Thymus (tissue), 11 donors: ENCODE measurements at regions not wholly inside any gene's neighbourhood (a gene's known extent, or its start where the extent isn't known, plus 50 kb on each side); places are given as distances from the start of the nearest gene placed in this dataset.

Source experiments
- DNase-seq, 9 donors: peaks; one replicate each; pipeline ENCODE4 v3.0.0-alpha.2; 2013; ENCODE audit warnings: low spot score in 9 of 9, low read depth in 6 of 9, missing footprints in 1 of 9
- H3K27ac ChIP-seq, 2 donors: one replicate each; pipeline ENCODE4 v1.5.1; 2013; ENCODE audit warnings: control low read depth in 1 of 2, low read depth in 1 of 2, low read length in 1 of 2, mild to moderate bottlenecking in 1 of 2, moderate library complexity in 1 of 2
- H3K27me3 ChIP-seq, 2 donors: one replicate each; pipeline ENCODE4 v1.5.1; 2013; ENCODE audit warnings: low read length in 1 of 2; ENCODE audit not compliant: control insufficient read depth in 2 of 2, insufficient read depth in 1 of 2
- H3K36me3 ChIP-seq, 2 donors: one replicate each; pipeline ENCODE4 v1.5.1; 2013; ENCODE audit warnings: low read length in 1 of 2, mild to moderate bottlenecking in 1 of 2, moderate library complexity in 1 of 2; ENCODE audit not compliant: control insufficient read depth in 2 of 2, insufficient read depth in 2 of 2
- H3K4me1 ChIP-seq, 2 donors: one replicate each; pipeline ENCODE4 v1.5.1; 2013; ENCODE audit warnings: low read length in 2 of 2; ENCODE audit not compliant: control insufficient read depth in 2 of 2, insufficient read depth in 2 of 2
- H3K4me3 ChIP-seq, 2 donors: one replicate each; pipeline ENCODE4 v1.5.1; 2013; ENCODE audit warnings: low read length in 2 of 2, control low read depth in 1 of 2, mild to moderate bottlenecking in 1 of 2
- H3K9me3 ChIP-seq, 2 donors: one replicate each; pipeline ENCODE4 v1.5.1; 2013; ENCODE audit warnings: low read length in 1 of 2, mild to moderate bottlenecking in 1 of 2; ENCODE audit not compliant: control insufficient read depth in 2 of 2, insufficient read depth in 1 of 2
- WGBS: extraction: QIAGEN DNeasy Blood & Tissue Kit; methylation state at CpG from one replicate; pipeline ENCODE4 v1.1.7; 2013; 5-methylcytosine and 5-hydroxymethylcytosine counted together
- donor health status: healthy.

DNA sequence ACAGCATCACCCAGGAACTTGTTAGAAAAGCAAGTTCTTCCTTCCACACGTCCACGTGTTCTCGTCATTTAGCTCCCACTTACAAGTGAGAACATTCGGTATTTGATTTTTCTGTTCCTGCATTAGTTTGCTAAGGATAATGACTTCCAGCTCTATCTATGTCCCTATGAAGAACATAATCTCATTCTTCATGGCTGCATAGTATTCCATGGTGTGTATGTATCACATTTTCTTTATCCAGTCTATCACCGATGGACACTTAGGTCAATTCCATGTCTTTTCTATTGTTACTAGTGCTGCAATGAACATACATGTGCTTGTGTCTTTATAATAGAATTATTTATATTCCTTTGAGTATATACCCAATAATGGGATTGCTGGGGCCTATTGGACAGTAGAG is 368.7 kb upstream of the RUNX1 start:
- Histone ChIP-seq H3K4me1 (no peaks in the 10 kb centered on the region), H3K36me3 (no peaks in the 10 kb centered on the region), H3K4me3 (no peak overlapping the region), H3K27me3 (no peaks in the 10 kb centered on the region), H3K27ac (no peak overlapping the region), H3K9me3 (peaks cover 0 to 15% of the 10 kb centered on the region in 2 donors)
- WGBS: 98% methylated on average over 5 of the region's 5 CpGs
- no peak for DNase-seq

DNA sequence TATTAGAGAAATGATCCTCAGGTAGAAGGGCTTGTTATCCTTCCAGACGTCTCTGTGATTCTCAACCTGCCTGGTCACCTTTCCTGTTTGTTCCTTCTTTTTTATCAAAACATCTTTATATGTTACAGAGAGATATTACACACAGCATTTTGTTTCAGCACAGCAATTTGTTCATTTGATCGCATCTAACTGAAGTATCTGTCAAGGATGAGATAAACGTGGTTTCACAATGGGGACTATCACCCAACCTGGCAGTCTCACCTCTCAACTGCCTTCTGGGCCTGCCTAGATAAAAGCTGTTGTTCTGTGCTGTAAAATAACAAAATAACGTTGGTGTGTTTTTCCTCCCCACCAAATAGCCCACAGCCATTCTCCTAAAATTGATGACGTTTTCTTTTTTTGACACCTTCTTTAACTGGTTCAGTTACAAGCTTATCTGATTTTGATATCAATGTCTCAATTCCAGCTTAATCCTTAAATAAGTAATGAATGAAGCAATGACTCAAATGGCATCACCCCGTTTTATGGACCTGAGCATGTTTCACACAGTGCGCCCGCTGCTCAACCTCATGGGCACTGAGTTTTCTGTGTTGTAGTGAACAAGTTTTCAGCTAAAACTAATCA is 367.9 kb upstream of the RUNX1 start:
- no peak overlapping the region for H3K27ac ChIP-seq
- H3K27me3 ChIP-seq: no peaks in the 10 kb centered on the region
- no peak for DNase-seq
- no peaks in the 10 kb centered on the region for H3K36me3 ChIP-seq
- peaks cover 0 to 10% of the 10 kb centered on the region in 2 donors for H3K9me3 ChIP-seq
- H3K4me1 ChIP-seq: no peaks in the 10 kb centered on the region
- H3K4me3 ChIP-seq: no peak overlapping the region
- 92% methylated on average over 8 of the region's 8 CpGs for WGBS

DNA sequence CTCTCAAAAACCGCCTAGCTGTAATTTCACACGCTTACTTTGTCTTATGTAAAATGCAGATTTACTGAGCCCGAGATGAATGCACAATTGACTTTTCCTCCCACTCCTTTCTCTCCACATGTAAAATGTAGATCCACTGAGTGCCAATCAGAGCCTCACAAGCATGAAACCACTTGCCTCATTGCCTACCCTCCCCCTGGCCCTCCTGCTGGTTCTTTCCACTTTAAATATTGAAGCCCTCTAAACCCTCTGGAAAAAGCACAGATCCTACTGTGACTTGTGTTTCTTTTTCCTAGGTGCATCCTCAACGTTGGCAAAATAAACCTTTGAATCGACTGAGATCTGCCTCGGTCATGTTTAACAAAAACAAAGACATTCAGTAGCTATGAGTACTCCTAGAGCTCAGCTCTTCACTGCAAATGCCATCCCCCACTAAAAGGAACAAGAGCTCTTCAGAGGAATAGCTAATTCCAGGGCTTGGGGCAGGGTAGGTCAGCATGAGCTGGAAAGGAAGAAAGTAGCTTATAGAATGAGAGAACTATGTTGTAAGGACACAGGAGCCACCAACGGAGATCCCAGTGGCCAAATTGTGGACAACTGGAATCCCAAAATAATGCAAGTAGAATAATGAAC is 365.5 kb upstream of the RUNX1 start:
- Histone ChIP-seq H3K4me3 (no peak overlapping the region), H3K4me1 (no peaks in the 10 kb centered on the region), H3K36me3 (no peaks in the 10 kb centered on the region), H3K27me3 (no peaks in the 10 kb centered on the region), H3K27ac (no peak overlapping the region), H3K9me3 (no peaks in the 10 kb centered on the region)
- DNase-seq: no peak
- WGBS: 91% methylated on average over 7 of the region's 7 CpGs

DNA sequence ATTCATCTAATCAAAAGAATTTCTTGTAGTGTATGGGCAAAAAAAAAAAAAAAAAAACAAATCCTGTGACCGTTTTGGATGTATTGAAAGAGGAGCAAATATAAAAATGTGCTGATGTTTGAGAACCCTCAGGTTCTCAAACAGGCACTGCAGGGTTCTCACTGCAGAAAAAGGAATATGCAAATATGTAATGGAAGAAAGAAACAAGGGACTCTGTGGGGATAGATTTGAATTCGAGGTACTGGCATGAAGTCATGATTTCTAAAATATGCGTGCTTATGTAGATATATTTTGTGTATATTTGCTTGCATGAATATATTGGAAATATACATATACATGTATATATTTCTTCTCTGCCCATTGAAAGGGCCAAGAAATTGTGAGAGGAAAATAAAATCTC is 365.0 kb upstream of the RUNX1 start:
- Histone ChIP-seq H3K9me3 (no peaks in the 10 kb centered on the region), H3K27me3 (no peaks in the 10 kb centered on the region), H3K36me3 (no peaks in the 10 kb centered on the region), H3K4me3 (no peak overlapping the region), H3K27ac (no peak overlapping the region), H3K4me1 (no peaks in the 10 kb centered on the region)
- whole genome bisulfite sequencing: 96% methylated on average over 3 of the region's 3 CpGs
- DNase-seq: no peak

DNA sequence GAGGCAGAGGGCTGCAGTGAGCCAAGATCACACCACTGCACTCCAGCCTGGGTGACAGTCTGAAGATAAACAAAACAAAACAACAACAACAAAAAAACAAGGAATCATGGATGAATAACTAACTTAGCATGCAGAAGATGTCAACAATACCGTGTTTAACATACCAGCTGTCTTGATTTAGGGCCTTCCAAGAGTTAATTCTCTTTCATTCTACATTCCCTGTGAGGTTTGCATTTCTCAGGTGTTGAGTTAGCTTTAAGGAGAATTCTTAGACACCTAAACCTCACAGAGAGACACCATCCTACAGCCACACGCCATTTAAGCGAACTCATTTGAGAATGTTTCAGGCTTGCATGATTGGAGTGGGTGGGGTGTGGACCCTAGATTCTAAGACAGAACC is 363.1 kb upstream of the RUNX1 start:
- Histone ChIP-seq H3K27ac (no peak overlapping the region), H3K4me1 (no peaks in the 10 kb centered on the region), H3K27me3 (no peaks in the 10 kb centered on the region), H3K36me3 (no peaks in the 10 kb centered on the region), H3K9me3 (no peaks in the 10 kb centered on the region), H3K4me3 (no peak overlapping the region)
- no peak for DNase-seq
- WGBS: 98% methylated on average over 3 of the region's 3 CpGs

DNA sequence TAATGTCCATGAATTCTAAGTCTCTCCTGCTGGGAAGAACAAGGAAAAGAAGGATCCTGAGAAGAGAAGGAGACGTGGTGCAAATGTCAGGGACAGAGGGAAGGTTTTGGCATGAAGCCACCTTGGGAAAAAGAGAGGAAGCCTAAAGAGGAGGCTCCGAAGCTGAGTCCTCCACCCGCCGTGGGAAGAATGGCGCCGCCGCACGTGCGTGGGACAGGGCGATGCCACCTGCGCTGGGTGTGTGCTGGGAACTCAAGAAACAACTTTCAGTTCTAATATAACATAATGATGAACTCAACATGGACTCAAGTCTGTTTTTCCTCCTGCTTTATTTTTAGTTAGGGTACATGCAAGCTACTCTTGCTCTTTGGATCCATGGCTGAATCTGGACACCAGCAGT is 362.3 kb upstream of the RUNX1 start:
- no peak for DNase-seq

DNA sequence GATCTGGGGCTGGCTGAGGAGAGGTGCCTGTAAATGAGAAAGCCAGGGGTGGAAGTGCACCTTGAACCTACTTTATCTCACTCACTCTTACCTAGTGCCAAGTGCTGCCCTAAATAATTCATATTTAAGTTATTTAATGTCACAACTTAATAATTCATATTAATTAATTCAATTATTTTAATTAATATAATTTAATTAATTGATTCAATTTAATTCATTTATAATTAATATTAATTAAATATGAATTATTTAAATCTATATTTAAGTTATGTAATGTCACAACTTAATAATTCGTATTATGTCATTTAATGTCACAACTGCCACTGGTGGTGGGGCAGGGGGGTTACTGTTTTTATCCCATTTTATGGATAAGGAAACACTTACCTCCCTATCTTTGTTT is 361.6 kb upstream of the RUNX1 start:
- 97% methylated on average over 1 of the region's 1 CpG for WGBS
- Histone ChIP-seq H3K4me1 (no peaks in the 10 kb centered on the region), H3K27ac (no peak overlapping the region), H3K36me3 (no peaks in the 10 kb centered on the region), H3K4me3 (no peak overlapping the region), H3K9me3 (no peaks in the 10 kb centered on the region), H3K27me3 (no peaks in the 10 kb centered on the region)
- DNase-seq: no peak

More for the DNA sequence above, 362.3 kb upstream of the RUNX1 start:
- H3K27me3 ChIP-seq: no peaks in the 10 kb centered on the region
- H3K4me1 ChIP-seq: no peaks in the 10 kb centered on the region
- WGBS: 98% methylated on average over 11 of the region's 11 CpGs
- no peak overlapping the region for H3K4me3 ChIP-seq
- H3K36me3 ChIP-seq: no peaks in the 10 kb centered on the region
- H3K9me3 ChIP-seq: no peaks in the 10 kb centered on the region
- no peak overlapping the region for H3K27ac ChIP-seq

DNA sequence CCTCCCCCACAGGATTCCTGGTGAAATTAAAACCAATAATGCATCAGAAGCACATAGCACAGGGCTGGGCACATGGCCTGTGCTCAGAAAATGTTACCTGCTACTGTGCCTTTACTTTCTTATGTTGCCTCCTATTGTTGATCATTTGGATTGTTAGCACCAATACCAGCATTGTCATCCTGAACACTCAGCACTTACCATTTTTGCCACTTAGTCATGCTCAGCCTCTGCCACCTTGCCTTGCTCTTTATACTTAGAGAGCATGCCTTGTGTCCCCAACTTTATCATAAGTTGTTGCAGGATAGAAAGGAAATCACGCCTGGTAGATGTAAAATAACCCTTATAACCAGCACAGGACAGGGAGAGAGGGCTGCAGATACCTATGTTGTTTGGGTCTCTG is 361.0 kb upstream of the RUNX1 start:
- Histone ChIP-seq H3K4me3 (no peak overlapping the region), H3K27me3 (no peaks in the 10 kb centered on the region), H3K9me3 (no peaks in the 10 kb centered on the region), H3K36me3 (no peaks in the 10 kb centered on the region), H3K4me1 (no peaks in the 10 kb centered on the region), H3K27ac (no peak overlapping the region)
- 94% methylated on average over 1 of the region's 1 CpG for whole genome bisulfite sequencing
- DNase-seq: no peak

DNA sequence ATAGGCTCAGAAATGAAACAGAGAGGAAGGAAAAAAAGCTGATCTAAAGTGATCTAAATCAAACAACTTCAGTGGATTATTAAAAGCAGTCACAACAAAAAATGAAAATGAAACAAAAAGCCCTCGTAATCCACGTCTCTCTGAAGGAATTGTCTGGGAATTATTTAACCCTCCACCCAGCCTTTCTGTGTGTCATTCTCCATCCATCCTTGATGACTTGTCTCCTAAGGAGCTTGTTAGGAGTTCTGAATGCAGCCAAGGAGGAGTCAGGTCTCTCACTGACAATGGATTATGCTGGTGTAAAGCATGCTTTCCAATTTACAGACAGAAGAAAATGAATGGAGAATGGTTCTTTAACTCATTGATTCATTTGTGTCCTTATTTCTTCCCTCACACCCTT is 359.3 kb upstream of the RUNX1 start:
- Histone ChIP-seq H3K4me3 (no peak overlapping the region), H3K36me3 (no peaks in the 10 kb centered on the region), H3K9me3 (no peaks in the 10 kb centered on the region), H3K4me1 (no peaks in the 10 kb centered on the region), H3K27ac (no peak overlapping the region), H3K27me3 (no peaks in the 10 kb centered on the region)
- 52% methylated on average over 2 of the region's 2 CpGs for WGBS
- no peak for DNase-seq
